ENCODE measurements at regions not wholly inside any gene's neighbourhood (a gene's known extent, or its start where the extent isn't known, plus 50 kb on each side); places are given as distances from the start of the nearest gene placed in this dataset.

GRCh38 chr16:10240854-10241613 is 58.8 kb upstream of the GRIN2A start:
- Histone ChIP-seq H2AFZ (ENCODE audit: control insufficient read depth, low read length) (no peak overlapping the region), H3K9me3 (ENCODE audit: control insufficient read depth, low read depth, low read length) (no peaks in the 10 kb centered on the region), H4K20me1 (ENCODE audit: control insufficient read depth, extremely low read depth, insufficient read depth, low read length) (no peaks in the 10 kb centered on the region), H3K27ac (ENCODE audit: control insufficient read depth, insufficient read depth, low read length) (no peak overlapping the region), H3K9me1 (ENCODE audit: control insufficient read depth, extremely low read depth, insufficient read depth, low read length) (no peaks in the 10 kb centered on the region), H3K27me3 (ENCODE audit: control insufficient read depth, extremely low read depth, insufficient read depth, low read length) (no peaks in the 10 kb centered on the region), H3K36me3 (ENCODE audit: control insufficient read depth in 2 of 2, extremely low read depth in 1 of 2, insufficient read depth in 2 of 2, low read length in 2 of 2) (no peaks in the 10 kb centered on the region), H3K9ac (ENCODE audit: control insufficient read depth, extremely low read depth, insufficient read depth, low read length) (no peak overlapping the region), H3K4me1 (ENCODE audit: control insufficient read depth, extremely low read depth, insufficient read depth, low read length) (no peaks in the 10 kb centered on the region), H3K4me2 (ENCODE audit: control insufficient read depth, extremely low read depth, insufficient read depth, low read depth, low read length) (no peak overlapping the region), H3K79me2 (ENCODE audit: control insufficient read depth, insufficient read depth, low read length) (no peaks in the 10 kb centered on the region), H3K4me3 (ENCODE audit: control insufficient read depth in 2 of 3, extremely low read depth in 1 of 3, insufficient read depth in 2 of 3, low read depth in 1 of 3, low read length in 3 of 3) (no peak overlapping the region)
- TF ChIP-seq CTCF (optimal IDR thresholded peaks at IDR 0.05 in 1 of 3, IDR thresholded peaks at IDR 0.05 in 1 of 3, conservative IDR thresholded peaks at IDR 0.05 in 1 of 3; ENCODE audit: extremely low read depth in 1 of 3, insufficient read depth in 2 of 3, low read length in 3 of 3), result no peak
- TF ChIP-seq EZH2 (IDR thresholded peaks at IDR 0.05; ENCODE audit: low read length), result no peak
- no peak for FAIRE-seq
- DNase-seq (ENCODE audit: low read depth, low spot score), result no peak
- dilution Hi-C loops (cut with MboI; ENCODE audit: extremely low pct_ligation_motif_present, low sequenced_read_pairs), result no loop called here

- no peak overlapping the region for H2AFZ ChIP-seq (ENCODE audit: control insufficient read depth, low read length)
- no peaks in the 10 kb centered on the region for H4K20me1 ChIP-seq (ENCODE audit: control insufficient read depth, extremely low read depth, insufficient read depth, low read length)
- H3K4me2 ChIP-seq (ENCODE audit: control insufficient read depth, extremely low read depth, insufficient read depth, low read depth, low read length), result no peak overlapping the region
- H3K79me2 ChIP-seq (ENCODE audit: control insufficient read depth, insufficient read depth, low read length), result no peaks in the 10 kb centered on the region
- H3K4me1 ChIP-seq (ENCODE audit: control insufficient read depth, extremely low read depth, insufficient read depth, low read length), result no peaks in the 10 kb centered on the region
- H3K4me3 ChIP-seq (ENCODE audit: control insufficient read depth in 2 of 3, extremely low read depth in 1 of 3, insufficient read depth in 2 of 3, low read depth in 1 of 3, low read length in 3 of 3), result no peak overlapping the region
- H3K27ac ChIP-seq (ENCODE audit: control insufficient read depth, insufficient read depth, low read length), result no peak overlapping the region
- no peak for FAIRE-seq
- dilution Hi-C loops (cut with MboI; ENCODE audit: extremely low pct_ligation_motif_present, low sequenced_read_pairs), result no loop called here
- no peaks in the 10 kb centered on the region for H3K9me3 ChIP-seq (ENCODE audit: control insufficient read depth, low read depth, low read length)
- no peaks in the 10 kb centered on the region for H3K9me1 ChIP-seq (ENCODE audit: control insufficient read depth, extremely low read depth, insufficient read depth, low read length)
- no peaks in the 10 kb centered on the region for H3K36me3 ChIP-seq (ENCODE audit: control insufficient read depth in 2 of 2, extremely low read depth in 1 of 2, insufficient read depth in 2 of 2, low read length in 2 of 2)
- H3K27me3 ChIP-seq (ENCODE audit: control insufficient read depth, extremely low read depth, insufficient read depth, low read length), result no peaks in the 10 kb centered on the region
- no peak for DNase-seq (ENCODE audit: low read depth, low spot score)
- TF ChIP-seq CTCF (optimal IDR thresholded peaks at IDR 0.05 in 1 of 3, IDR thresholded peaks at IDR 0.05 in 1 of 3, conservative IDR thresholded peaks at IDR 0.05 in 1 of 3; ENCODE audit: extremely low read depth in 1 of 3, insufficient read depth in 2 of 3, low read length in 3 of 3) (no peak), EZH2 (IDR thresholded peaks at IDR 0.05; ENCODE audit: low read length) (no peak)
- H3K9ac ChIP-seq (ENCODE audit: control insufficient read depth, extremely low read depth, insufficient read depth, low read length), result no peak overlapping the region
Measured at GRCh38 chr16:10242097-10242496, 59.9 kb upstream of the GRIN2A start.

Data from keratinocyte (primary cell).